ENCODE measurements at regions not wholly inside any gene's neighbourhood (a gene's known extent, or its start where the extent isn't known, plus 50 kb on each side); places are given as distances from the start of the nearest gene placed in this dataset.

GRCh38 chr20:60304026-60304590 is 345.9 kb downstream of the CDH26 start:
- TF ChIP-seq CTCF (IDR thresholded peaks at IDR 0.05) = no peak
- TF ChIP-seq CHD2 (IDR thresholded peaks at IDR 0.05; ENCODE audit: low read length, partially characterized antibody) = no peak
- no peak for TF ChIP-seq POLR2AphosphoS2 (conservative IDR thresholded peaks at IDR 0.05; ENCODE audit: low read length)
- TF ChIP-seq JUNB (IDR thresholded peaks at IDR 0.05) = no peak
